Caco-2 (cell line): ENCODE measurements at regions not wholly inside any gene's neighbourhood (a gene's known extent, or its start where the extent isn't known, plus 50 kb on each side); places are given as distances from the start of the nearest gene placed in this dataset.

Source experiments
- BruUV-seq: library from RNA; stranded (reverse); fragments of 400-500 nt; replicated peaks from 2 replicates; lab custom pipeline; 2021; lab: Mats Ljungman, UMichigan
- CTCF ChIA-PET: fragments of 300-600 bp; sonication (Branson Sonifier 250); formaldehyde crosslinking; loops from one replicate; lab custom pipeline; 2022; ENCODE audit warnings: antibody characterized with exemption; lab: Charles Lee
- POLR2A ChIA-PET: fragments of 300-600 bp; sonication (Branson Sonifier 250); formaldehyde crosslinking; loops from one replicate; lab custom pipeline; 2022; ENCODE audit warnings: antibody characterized with exemption; lab: Charles Lee
- DNase-seq, 2 experiments: peaks; one replicate each; pipeline versions ENCODE4 v3.0.0 to v3.0.0-alpha.2; 2020 to 2022
- H3K27me3 ChIP-seq: replicated peaks from 2 replicates; pipeline ENCODE4 v1.6.0; 2011; ENCODE audit warnings: low read length; ENCODE audit not compliant: control insufficient read depth, insufficient read depth
- H3K36me3 ChIP-seq: 2 replicates; pipeline ENCODE4 v1.5.1; 2011; ENCODE audit warnings: low read length; ENCODE audit not compliant: control insufficient read depth, insufficient read depth
- H3K4me1 ChIP-seq: fragments of 250-450 bp; sonication (Bioruptor Pico); 2 replicates; pipeline ENCODE4 v1.5.1; 2020; ENCODE audit warnings: mild to moderate bottlenecking
- H3K4me3 ChIP-seq: 2 replicates; pipeline ENCODE4 v1.5.1; 2011; ENCODE audit warnings: low read depth, mild to moderate bottlenecking, control low read depth, low read length
- H3K9me3 ChIP-seq: fragments of 250-450 bp; sonication (Bioruptor Pico); 2 replicates; pipeline ENCODE4 v1.5.1; 2020; ENCODE audit warnings: mild to moderate bottlenecking, moderate library complexity
- H3K27ac Mint-ChIP-seq: one replicate; pipeline ENCODE4 v1.8.0; 2022; ENCODE audit warnings: mixed read lengths; ENCODE audit not compliant: unreplicated experiment
- H3K27me3 Mint-ChIP-seq: one replicate; pipeline ENCODE4 v1.8.0; 2022; ENCODE audit warnings: mixed read lengths; ENCODE audit not compliant: insufficient read depth, unreplicated experiment
- H3K36me3 Mint-ChIP-seq: one replicate; pipeline ENCODE4 v1.8.0; 2022; ENCODE audit warnings: mild to moderate bottlenecking, mixed read lengths; ENCODE audit not compliant: insufficient read depth, unreplicated experiment
- H3K4me1 Mint-ChIP-seq: one replicate; pipeline ENCODE4 v1.8.0; 2022; ENCODE audit warnings: low read depth, mixed read lengths; ENCODE audit not compliant: unreplicated experiment
- H3K4me3 Mint-ChIP-seq: one replicate; pipeline ENCODE4 v1.8.0; 2022; ENCODE audit warnings: mild to moderate bottlenecking, moderate library complexity, mixed read lengths; ENCODE audit not compliant: unreplicated experiment
- H3K9me3 Mint-ChIP-seq: one replicate; pipeline ENCODE4 v1.8.0; 2022; ENCODE audit warnings: mixed read lengths; ENCODE audit not compliant: unreplicated experiment
- CTCF ChIP-seq, 2 experiments: fragments of 200-600 bp in 1 of 2; IDR thresholded peaks; 1 replicate in 1 of 2; 2 replicates in 1 of 2; pipeline versions ENCODE4 v1.5.1 to v1.8.0; 2011 to 2022; ENCODE audit warnings: antibody characterized with exemption in 1 of 2, control low read depth in 1 of 2, inconsistent platforms in 1 of 2, low read depth in 1 of 2, low read length in 1 of 2, mild to moderate bottlenecking in 1 of 2, moderate library complexity in 1 of 2; ENCODE audit not compliant: insufficient read depth in 1 of 2, severe bottlenecking in 1 of 2, unreplicated experiment in 1 of 2
- intact Hi-C: fragments of 100-400 bp; cut with micrococcal nuclease; formaldehyde crosslinking; loops from one replicate; pipeline ENCODE4 v1.10.0; 2022; ENCODE audit not compliant: unreplicated experiment

GRCh38 chr18:69261406-69261805 is 139.3 kb upstream of the DOK6 start:
- Histone ChIP-seq H3K36me3 (no peaks in the 10 kb centered on the region), H3K9me3 (no peaks in the 10 kb centered on the region), H3K4me1 (no peaks in the 10 kb centered on the region), H3K27me3 (no peaks in the 10 kb centered on the region), H3K4me3 (no peak overlapping the region)
- H3K4me3 Mint-ChIP-seq, result no peak overlapping the region
- TF ChIP-seq CTCF (IDR thresholded peaks at IDR 0.05; ENCODE audit: insufficient read depth in 1 of 2, low read depth in 1 of 2, low read length in 1 of 2, severe bottlenecking in 1 of 2, unreplicated experiment in 1 of 2), result no peak
- H3K27ac Mint-ChIP-seq, result no peak overlapping the region
- H3K9me3 Mint-ChIP-seq, result no peaks in the 10 kb centered on the region
- intact Hi-C loops, result no loop called here
- DNase-seq, result no peak
- BruUV-seq, result no TSS peak
- H3K4me1 Mint-ChIP-seq, result no peaks in the 10 kb centered on the region
- no peaks in the 10 kb centered on the region for H3K27me3 Mint-ChIP-seq
- CTCF ChIA-PET, result no interaction called here
- POLR2A ChIA-PET, result no interaction called here
- no peaks in the 10 kb centered on the region for H3K36me3 Mint-ChIP-seq

- Mint-ChIP-seq H3K4me1 (no peaks in the 10 kb centered on the region), H3K9me3 (no peaks in the 10 kb centered on the region), H3K36me3 (no peaks in the 10 kb centered on the region), H3K27ac (no peak overlapping the region), H3K4me3 (no peak overlapping the region), H3K27me3 (no peaks in the 10 kb centered on the region)
- ChIA-PET CTCF (no interaction called here), POLR2A (no interaction called here)
- Histone ChIP-seq H3K4me1 (no peaks in the 10 kb centered on the region), H3K36me3 (no peaks in the 10 kb centered on the region), H3K9me3 (no peaks in the 10 kb centered on the region), H3K27me3 (no peaks in the 10 kb centered on the region), H3K4me3 (no peak overlapping the region)
- no TSS peak for BruUV-seq
- no peak for TF ChIP-seq CTCF (IDR thresholded peaks at IDR 0.05; ENCODE audit: insufficient read depth in 1 of 2, low read depth in 1 of 2, low read length in 1 of 2, severe bottlenecking in 1 of 2, unreplicated experiment in 1 of 2)
- intact Hi-C loops, result no loop called here
- DNase-seq, result no peak
Measured at GRCh38 chr18:69265656-69266055, 135.0 kb upstream of the DOK6 start.

DNA sequence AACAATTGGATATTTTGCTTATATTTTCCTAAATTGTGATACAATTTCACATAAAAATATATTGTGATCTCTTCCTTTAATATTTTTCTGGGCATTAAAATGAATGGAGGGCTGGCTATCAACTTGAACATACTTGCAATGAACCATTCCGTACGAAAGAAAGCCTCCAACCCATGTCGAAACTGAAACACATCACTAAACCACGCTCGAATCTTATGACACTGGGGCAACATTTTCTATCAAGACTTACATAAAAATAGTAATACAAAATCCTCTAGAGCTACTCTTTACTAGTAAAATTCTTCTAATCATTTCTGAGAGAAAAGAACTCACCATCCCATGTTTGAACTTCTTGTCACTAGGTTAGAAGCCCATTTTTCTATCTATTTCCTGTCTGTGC is 132.8 kb upstream of the DOK6 start:
- Mint-ChIP-seq H3K9me3 (no peaks in the 10 kb centered on the region), H3K27me3 (no peaks in the 10 kb centered on the region), H3K4me3 (no peak overlapping the region), H3K27ac (no peak overlapping the region), H3K36me3 (no peaks in the 10 kb centered on the region), H3K4me1 (no peaks in the 10 kb centered on the region)
- ChIA-PET CTCF (no interaction called here), POLR2A (no interaction called here)
- Histone ChIP-seq H3K27me3 (no peaks in the 10 kb centered on the region), H3K9me3 (no peaks in the 10 kb centered on the region), H3K4me1 (no peaks in the 10 kb centered on the region), H3K4me3 (no peak overlapping the region), H3K36me3 (no peaks in the 10 kb centered on the region)
- DNase-seq, result no peak
- intact Hi-C loops, result no loop called here
- no TSS peak for BruUV-seq
- TF ChIP-seq CTCF (IDR thresholded peaks at IDR 0.05; ENCODE audit: insufficient read depth in 1 of 2, low read depth in 1 of 2, low read length in 1 of 2, severe bottlenecking in 1 of 2, unreplicated experiment in 1 of 2), result no peak
